ENCODE measurements at regions not wholly inside any gene's neighbourhood (a gene's known extent, or its start where the extent isn't known, plus 50 kb on each side); places are given as distances from the start of the nearest gene placed in this dataset.

- H3K4me1 Mint-ChIP-seq (ENCODE audit: low read depth) = no peaks in the 10 kb centered on the region
- H3K36me3 Mint-ChIP-seq (ENCODE audit: low read depth) = no peaks in the 10 kb centered on the region
- no peaks in the 10 kb centered on the region for H3K27me3 Mint-ChIP-seq
- peaks cover 2% of the 10 kb centered on the region for H3K9me3 Mint-ChIP-seq
- H3K4me3 Mint-ChIP-seq = no peak overlapping the region
- H3K27ac Mint-ChIP-seq = no peak overlapping the region
- no peak for DNase-seq
Measured at GRCh38 chr1:216905137-216905536, 181.9 kb upstream of the ESRRG start.

- Mint-ChIP-seq H3K9me3 (peaks cover 2% of the 10 kb centered on the region), H3K4me3 (no peak overlapping the region), H3K27ac (no peak overlapping the region), H3K4me1 (ENCODE audit: low read depth) (no peaks in the 10 kb centered on the region), H3K36me3 (ENCODE audit: low read depth) (no peaks in the 10 kb centered on the region), H3K27me3 (no peaks in the 10 kb centered on the region)
- no peak for DNase-seq
Measured at GRCh38 chr1:216904471-216904870, 181.2 kb upstream of the ESRRG start.

GRCh38 chr1:216903382-216903740, 180.1 kb upstream of the ESRRG start:
- no peak overlapping the region for H3K27ac Mint-ChIP-seq
- no peak overlapping the region for H3K4me3 Mint-ChIP-seq
- no peaks in the 10 kb centered on the region for H3K4me1 Mint-ChIP-seq (ENCODE audit: low read depth)
- no peaks in the 10 kb centered on the region for H3K27me3 Mint-ChIP-seq
- H3K36me3 Mint-ChIP-seq (ENCODE audit: low read depth) = no peaks in the 10 kb centered on the region
- no peak for DNase-seq
- H3K9me3 Mint-ChIP-seq = peaks cover under 1% of the 10 kb centered on the region

GRCh38 chr1:216902669-216903381, 179.6 kb upstream of the ESRRG start:
- no peaks in the 10 kb centered on the region for H3K4me1 Mint-ChIP-seq (ENCODE audit: low read depth)
- DNase-seq = no peak
- H3K9me3 Mint-ChIP-seq = no peaks in the 10 kb centered on the region
- no peak overlapping the region for H3K4me3 Mint-ChIP-seq
- H3K27ac Mint-ChIP-seq = no peak overlapping the region
- H3K36me3 Mint-ChIP-seq (ENCODE audit: low read depth) = no peaks in the 10 kb centered on the region
- H3K27me3 Mint-ChIP-seq = no peaks in the 10 kb centered on the region

GRCh38 chr1:216900116-216900620, 176.9 kb upstream of the ESRRG start:
- Mint-ChIP-seq H3K9me3 (no peaks in the 10 kb centered on the region), H3K27me3 (no peaks in the 10 kb centered on the region), H3K27ac (no peak overlapping the region), H3K4me3 (no peak overlapping the region), H3K36me3 (ENCODE audit: low read depth) (no peaks in the 10 kb centered on the region), H3K4me1 (ENCODE audit: low read depth) (no peaks in the 10 kb centered on the region)
- DNase-seq = no peak

- Mint-ChIP-seq H3K27ac (no peak overlapping the region), H3K4me1 (ENCODE audit: low read depth) (no peaks in the 10 kb centered on the region), H3K9me3 (no peaks in the 10 kb centered on the region), H3K4me3 (no peak overlapping the region), H3K36me3 (ENCODE audit: low read depth) (no peaks in the 10 kb centered on the region), H3K27me3 (no peaks in the 10 kb centered on the region)
- no peak for DNase-seq
Measured at GRCh38 chr1:216898801-216899200, 175.6 kb upstream of the ESRRG start.

- Mint-ChIP-seq H3K27me3 (no peaks in the 10 kb centered on the region), H3K36me3 (ENCODE audit: low read depth) (no peaks in the 10 kb centered on the region), H3K9me3 (peaks cover 4% of the 10 kb centered on the region), H3K4me1 (ENCODE audit: low read depth) (no peaks in the 10 kb centered on the region), H3K27ac (no peak overlapping the region), H3K4me3 (no peak overlapping the region)
- DNase-seq = no peak
Measured at GRCh38 chr1:216896146-216896545, 172.9 kb upstream of the ESRRG start.

- Mint-ChIP-seq H3K4me1 (ENCODE audit: low read depth) (no peaks in the 10 kb centered on the region), H3K27ac (no peak overlapping the region)
Measured at GRCh38 chr1:216894494-216894893, 171.3 kb upstream of the ESRRG start.

GRCh38 chr1:216892581-216893160, 169.4 kb upstream of the ESRRG start:
- Mint-ChIP-seq H3K27ac (no peak overlapping the region), H3K27me3 (no peaks in the 10 kb centered on the region), H3K4me3 (no peak overlapping the region), H3K36me3 (ENCODE audit: low read depth) (no peaks in the 10 kb centered on the region), H3K9me3 (peaks cover 5% of the 10 kb centered on the region), H3K4me1 (ENCODE audit: low read depth) (no peaks in the 10 kb centered on the region)
- DNase-seq = no peak

More at GRCh38 chr1:216894494-216894893, 171.3 kb upstream of the ESRRG start:
- DNase-seq = no peak
- Mint-ChIP-seq H3K4me3 (no peak overlapping the region), H3K9me3 (peaks cover 5% of the 10 kb centered on the region), H3K36me3 (ENCODE audit: low read depth) (no peaks in the 10 kb centered on the region), H3K27me3 (no peaks in the 10 kb centered on the region)

- no peaks in the 10 kb centered on the region for H3K4me1 Mint-ChIP-seq (ENCODE audit: low read depth)
- H3K9me3 Mint-ChIP-seq = peaks cover 7% of the 10 kb centered on the region
- DNase-seq = no peak
- no peak overlapping the region for H3K27ac Mint-ChIP-seq
- no peak overlapping the region for H3K4me3 Mint-ChIP-seq
- H3K27me3 Mint-ChIP-seq = no peaks in the 10 kb centered on the region
- H3K36me3 Mint-ChIP-seq (ENCODE audit: low read depth) = no peaks in the 10 kb centered on the region
Measured at GRCh38 chr1:216890871-216891270, 167.6 kb upstream of the ESRRG start.

- H3K27ac Mint-ChIP-seq = no peak overlapping the region
Measured at GRCh38 chr1:216888731-216889130, 165.5 kb upstream of the ESRRG start.

GRCh38 chr1:216887032-216887431, 163.8 kb upstream of the ESRRG start:
- Mint-ChIP-seq H3K36me3 (ENCODE audit: low read depth) (no peaks in the 10 kb centered on the region), H3K4me3 (no peak overlapping the region), H3K9me3 (peaks cover 7% of the 10 kb centered on the region), H3K27me3 (no peaks in the 10 kb centered on the region), H3K27ac (no peak overlapping the region), H3K4me1 (ENCODE audit: low read depth) (no peaks in the 10 kb centered on the region)
- DNase-seq = no peak

More at GRCh38 chr1:216888731-216889130, 165.5 kb upstream of the ESRRG start:
- Mint-ChIP-seq H3K36me3 (ENCODE audit: low read depth) (no peaks in the 10 kb centered on the region), H3K4me3 (no peak overlapping the region), H3K4me1 (ENCODE audit: low read depth) (no peaks in the 10 kb centered on the region), H3K27me3 (no peaks in the 10 kb centered on the region), H3K9me3 (peaks cover 7% of the 10 kb centered on the region)
- no peak for DNase-seq

- Mint-ChIP-seq H3K27ac (no peak overlapping the region), H3K4me3 (no peak overlapping the region), H3K27me3 (no peaks in the 10 kb centered on the region), H3K9me3 (peaks cover 2% of the 10 kb centered on the region), H3K36me3 (ENCODE audit: low read depth) (no peaks in the 10 kb centered on the region), H3K4me1 (ENCODE audit: low read depth) (no peaks in the 10 kb centered on the region)
- no peak for DNase-seq
Measured at GRCh38 chr1:216884614-216885229, 161.5 kb upstream of the ESRRG start.

- Mint-ChIP-seq H3K27me3 (no peaks in the 10 kb centered on the region), H3K27ac (no peak overlapping the region), H3K4me1 (ENCODE audit: low read depth) (no peaks in the 10 kb centered on the region), H3K9me3 (peaks cover 2% of the 10 kb centered on the region), H3K36me3 (ENCODE audit: low read depth) (no peaks in the 10 kb centered on the region), H3K4me3 (no peak overlapping the region)
- DNase-seq = no peak
Measured at GRCh38 chr1:216883518-216883917, 160.3 kb upstream of the ESRRG start.

GRCh38 chr1:216881695-216882094, 158.5 kb upstream of the ESRRG start:
- Mint-ChIP-seq H3K27ac (no peak overlapping the region), H3K4me3 (no peak overlapping the region), H3K27me3 (no peaks in the 10 kb centered on the region), H3K9me3 (no peaks in the 10 kb centered on the region), H3K4me1 (ENCODE audit: low read depth) (no peaks in the 10 kb centered on the region), H3K36me3 (ENCODE audit: low read depth) (no peaks in the 10 kb centered on the region)
- DNase-seq = no peak
